CD14-positive monocyte (primary cell): ENCODE measurements at regions not wholly inside any gene's neighbourhood (a gene's known extent, or its start where the extent isn't known, plus 50 kb on each side); places are given as distances from the start of the nearest gene placed in this dataset.

Experiments
- DNase-seq, 3 donors: peaks; one replicate each; pipeline ENCODE4 v3.0.0-alpha.2; 2011 to 2022
- H2AFZ ChIP-seq: 2 replicates; pipeline ENCODE4 v1.6.0; 2012; ENCODE audit warnings: mild to moderate bottlenecking, low read depth, low read length, inconsistent platforms; ENCODE audit not compliant: insufficient read depth, poor library complexity, severe bottlenecking
- H3K27ac ChIP-seq, 2 donors: 1 replicate in 1 of 2; 2 replicates in 1 of 2; pipeline ENCODE4 v1.5.1; 2012 to 2013; ENCODE audit warnings: low read length in 2 of 2, control low read depth in 1 of 2, inconsistent platforms in 1 of 2, low read depth in 1 of 2, mild to moderate bottlenecking in 1 of 2
- H3K27me3 ChIP-seq, 2 donors: one replicate each; pipeline versions ENCODE4 v1.6.0 to v1.6.1; 2011 to 2013; ENCODE audit warnings: low read length in 2 of 2; ENCODE audit not compliant: control insufficient read depth in 2 of 2, insufficient read depth in 2 of 2
- H3K36me3 ChIP-seq, 2 donors: replicated peaks in 1 of 2; 1 replicate in 1 of 2; 2 replicates in 1 of 2; pipeline versions ENCODE4 v1.5.1 to v1.6.1; 2012 to 2013; ENCODE audit warnings: low read length in 2 of 2, control low read depth in 1 of 2, inconsistent platforms in 1 of 2, mild to moderate bottlenecking in 1 of 2; ENCODE audit not compliant: insufficient read depth in 2 of 2, control insufficient read depth in 1 of 2
- H3K4me1 ChIP-seq, 2 donors: 1 replicate in 1 of 2; 2 replicates in 1 of 2; pipeline versions ENCODE4 v1.5.1 to v1.6.1; 2012 to 2013; ENCODE audit warnings: low read length in 2 of 2, control low read depth in 1 of 2, inconsistent platforms in 1 of 2, mild to moderate bottlenecking in 1 of 2, moderate library complexity in 1 of 2; ENCODE audit not compliant: insufficient read depth in 2 of 2, control insufficient read depth in 1 of 2
- H3K4me2 ChIP-seq: replicated peaks from 2 replicates; pipeline ENCODE3; 2012; ENCODE audit warnings: low read length, moderate library complexity, mild to moderate bottlenecking; ENCODE audit not compliant: poor library complexity, severe bottlenecking; ENCODE audit errors: extremely low read depth
- H3K4me3 ChIP-seq, 3 experiments: fragments of 200-600 bp in 1 of 3; sonication (generic) in 1 of 3; replicated peaks in 1 of 3; 1 replicate in 2 of 3; 2 replicates in 1 of 3; pipeline ENCODE4 v1.5.1; 2011 to 2013; ENCODE audit warnings: low read length in 3 of 3, mild to moderate bottlenecking in 3 of 3, control low read depth in 2 of 3, low read depth in 2 of 3, inconsistent platforms in 1 of 3, moderate library complexity in 1 of 3
- H3K79me2 ChIP-seq: 2 replicates; pipeline ENCODE4 v1.6.0; 2012; ENCODE audit warnings: mild to moderate bottlenecking, control low read depth, inconsistent platforms, low read length, moderate library complexity; ENCODE audit not compliant: insufficient read depth
- H3K9ac ChIP-seq: 2 replicates; pipeline ENCODE4 v1.6.0; 2017; ENCODE audit warnings: low read length, mild to moderate bottlenecking; ENCODE audit not compliant: insufficient read depth, poor library complexity, severe bottlenecking
- H3K9me3 ChIP-seq, 2 donors: replicated peaks in 1 of 2; 1 replicate in 1 of 2; 2 replicates in 1 of 2; pipeline versions ENCODE4 v1.5.1 to v1.6.1; 2012 to 2013; ENCODE audit warnings: low read length in 2 of 2, control low read depth in 1 of 2; ENCODE audit not compliant: control insufficient read depth in 1 of 2, insufficient read depth in 1 of 2
- H4K20me1 ChIP-seq: 2 replicates; pipeline ENCODE4 v1.6.0; 2012; ENCODE audit warnings: mild to moderate bottlenecking, low read length, control low read depth, moderate library complexity; ENCODE audit not compliant: insufficient read depth
- H3K27ac Mint-ChIP-seq, 7 donors: one replicate each; pipeline ENCODE4 v1.8.0; 2020; ENCODE audit warnings: mild to moderate bottlenecking in 7 of 7, mixed read lengths in 7 of 7, moderate library complexity in 6 of 7, inconsistent platforms in 2 of 7
- H3K27me3 Mint-ChIP-seq, 3 donors: one replicate each; pipeline ENCODE4 v1.8.0; 2021 to 2022; ENCODE audit warnings: low read depth in 3 of 3, mild to moderate bottlenecking in 3 of 3, mixed read lengths in 3 of 3, moderate library complexity in 3 of 3, inconsistent platforms in 1 of 3
- H3K36me3 Mint-ChIP-seq, 2 donors: one replicate each; pipeline ENCODE4 v1.8.0; 2020; ENCODE audit warnings: mixed read lengths in 2 of 2, inconsistent platforms in 1 of 2, mild to moderate bottlenecking in 1 of 2
- H3K4me1 Mint-ChIP-seq: one replicate; pipeline ENCODE4 v1.8.0; 2020; ENCODE audit warnings: mild to moderate bottlenecking, mixed read lengths
- H3K4me3 Mint-ChIP-seq, 2 donors: one replicate each; pipeline ENCODE4 v1.8.0; 2020; ENCODE audit warnings: mild to moderate bottlenecking in 2 of 2, mixed read lengths in 2 of 2, moderate library complexity in 1 of 2
- H3K9me3 Mint-ChIP-seq, 7 donors: one replicate each; pipeline ENCODE4 v1.8.0; 2020 to 2022; ENCODE audit warnings: mixed read lengths in 7 of 7, mild to moderate bottlenecking in 6 of 7, moderate library complexity in 6 of 7, inconsistent platforms in 2 of 7
- WGBS: methylation state at CpG from one replicate; pipeline ENCODE4 v1.1.5; 2013; ENCODE audit warnings: missing lambda C conversion rate; ENCODE audit not compliant: insufficient coverage; 5-methylcytosine and 5-hydroxymethylcytosine counted together
- intact Hi-C, 2 donors: fragments of 100-400 bp; cut with micrococcal nuclease; formaldehyde crosslinking; loops; one replicate each; pipeline versions ENCODE4 v1.15.0 to v1.15.1; 2023
- TF ChIP-seq, protein P1 (sequence below): fragments of 200-600 bp; IDR thresholded peaks from one replicate; pipeline ENCODE4 v1.8.0; 2022; ENCODE audit warnings: antibody characterized with exemption, mild to moderate bottlenecking

DNA sequence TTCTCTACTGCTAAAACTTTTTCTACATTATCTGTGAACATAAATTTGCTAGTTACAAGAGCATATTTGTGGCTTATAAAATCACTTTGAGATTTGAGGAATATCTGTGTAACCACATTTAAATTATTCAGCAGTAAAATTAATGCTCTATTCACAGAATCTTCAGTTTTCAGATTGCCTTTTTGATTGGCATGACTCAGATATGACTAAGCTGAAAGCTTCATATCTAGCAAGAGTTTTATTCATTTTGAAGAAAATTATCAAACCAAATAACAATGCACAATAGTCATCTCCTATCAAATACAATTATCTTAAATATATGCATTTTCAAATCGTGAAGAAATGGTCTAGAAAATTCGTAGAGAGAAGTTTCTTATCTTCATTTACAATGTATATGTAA lies 1498.2 kb upstream of the B3GALT2 start:
- TF ChIP-seq, protein P1, sequence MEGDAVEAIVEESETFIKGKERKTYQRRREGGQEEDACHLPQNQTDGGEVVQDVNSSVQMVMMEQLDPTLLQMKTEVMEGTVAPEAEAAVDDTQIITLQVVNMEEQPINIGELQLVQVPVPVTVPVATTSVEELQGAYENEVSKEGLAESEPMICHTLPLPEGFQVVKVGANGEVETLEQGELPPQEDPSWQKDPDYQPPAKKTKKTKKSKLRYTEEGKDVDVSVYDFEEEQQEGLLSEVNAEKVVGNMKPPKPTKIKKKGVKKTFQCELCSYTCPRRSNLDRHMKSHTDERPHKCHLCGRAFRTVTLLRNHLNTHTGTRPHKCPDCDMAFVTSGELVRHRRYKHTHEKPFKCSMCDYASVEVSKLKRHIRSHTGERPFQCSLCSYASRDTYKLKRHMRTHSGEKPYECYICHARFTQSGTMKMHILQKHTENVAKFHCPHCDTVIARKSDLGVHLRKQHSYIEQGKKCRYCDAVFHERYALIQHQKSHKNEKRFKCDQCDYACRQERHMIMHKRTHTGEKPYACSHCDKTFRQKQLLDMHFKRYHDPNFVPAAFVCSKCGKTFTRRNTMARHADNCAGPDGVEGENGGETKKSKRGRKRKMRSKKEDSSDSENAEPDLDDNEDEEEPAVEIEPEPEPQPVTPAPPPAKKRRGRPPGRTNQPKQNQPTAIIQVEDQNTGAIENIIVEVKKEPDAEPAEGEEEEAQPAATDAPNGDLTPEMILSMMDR: no peak
- H3K27ac Mint-ChIP-seq: no peak overlapping the region
- H3K4me3 ChIP-seq: no peak overlapping the region
- intact Hi-C loops: no loop called here
- WGBS: no CpG with 5 or more reads among the region's 2 CpGs
- no peak overlapping the region for H3K27ac ChIP-seq
- H4K20me1 ChIP-seq: no peaks in the 10 kb centered on the region
- peaks cover 0 to 3% of the 10 kb centered on the region in 2 donors for H3K9me3 ChIP-seq
- H3K9me3 Mint-ChIP-seq: peaks cover 0 to 6% (median 0%) of the 10 kb centered on the region in 7 donors
- no peaks in the 10 kb centered on the region for H3K27me3 ChIP-seq
- H3K4me1 Mint-ChIP-seq: no peaks in the 10 kb centered on the region
- H3K4me3 Mint-ChIP-seq: no peak overlapping the region
- no peaks in the 10 kb centered on the region for H3K79me2 ChIP-seq
- no peaks in the 10 kb centered on the region for H3K27me3 Mint-ChIP-seq
- no peaks in the 10 kb centered on the region for H3K4me1 ChIP-seq
- H3K9ac ChIP-seq: no peak overlapping the region
- no peaks in the 10 kb centered on the region for H3K36me3 Mint-ChIP-seq
- no peaks in the 10 kb centered on the region for H3K36me3 ChIP-seq
- no peak overlapping the region for H3K4me2 ChIP-seq
- H2AFZ ChIP-seq: no peak overlapping the region
- no peak for DNase-seq

DNA sequence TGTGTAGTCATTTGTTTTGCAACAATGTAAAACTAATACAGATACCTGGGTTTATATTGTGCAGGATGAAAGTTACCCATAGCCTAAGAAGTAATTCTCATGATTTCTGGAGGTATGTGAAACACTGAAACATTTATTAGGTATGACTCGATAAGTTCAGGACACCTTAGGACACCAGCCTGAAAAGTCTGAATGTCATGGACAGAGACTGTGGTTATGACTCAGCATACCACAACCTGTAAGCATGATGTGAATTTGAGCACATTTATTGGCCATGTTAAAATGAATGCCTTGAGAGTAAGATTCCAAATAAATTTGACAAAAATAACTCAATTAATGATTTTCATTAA lies 1471.7 kb upstream of the B3GALT2 start:
- WGBS: no CpG with 5 or more reads among the region's 1 CpG
- Histone ChIP-seq H3K27ac (no peak overlapping the region), H3K27me3 (no peaks in the 10 kb centered on the region), H3K79me2 (no peaks in the 10 kb centered on the region), H3K9ac (no peak overlapping the region), H3K4me2 (no peak overlapping the region), H3K36me3 (no peaks in the 10 kb centered on the region), H4K20me1 (no peaks in the 10 kb centered on the region), H2AFZ (no peak overlapping the region), H3K4me3 (no peak overlapping the region), H3K9me3 (no peaks in the 10 kb centered on the region), H3K4me1 (no peaks in the 10 kb centered on the region)
- no peak for DNase-seq
- Mint-ChIP-seq H3K9me3 (peaks cover 3 to 13% (median 5%) of the 10 kb centered on the region in 7 donors), H3K4me3 (no peak overlapping the region), H3K27me3 (peaks cover 0 to 2% (median 0%) of the 10 kb centered on the region in 3 donors), H3K36me3 (no peaks in the 10 kb centered on the region), H3K4me1 (no peaks in the 10 kb centered on the region), H3K27ac (no peak overlapping the region)
- intact Hi-C loops: no loop called here
- TF ChIP-seq, protein P1: no peak
